ENCODE measurements at regions not wholly inside any gene's neighbourhood (a gene's known extent, or its start where the extent isn't known, plus 50 kb on each side); places are given as distances from the start of the nearest gene placed in this dataset.
"Not testable (repeated sequence)": the region's sequence is repeated elsewhere in the genome, so short reads cannot be mapped to it uniquely, and the experiment has no call there.

GRCh38 chr4:43089730-43090129 lies 197.2 kb downstream of the GRXCR1 start:
- intact Hi-C loops (cut with DNase I): no loop called here
- no peak for DNase-seq (ENCODE audit: low spot score)
- ATAC-seq: no peak

GRCh38 chr4:43103048-43103447 lies 210.5 kb downstream of the GRXCR1 start:
- intact Hi-C loops (cut with DNase I): no loop called here
- DNase-seq (ENCODE audit: low spot score) (no peak), ATAC-seq (no peak)

GRCh38 chr4:43112139-43112538 lies 219.6 kb downstream of the GRXCR1 start:
- DNase-seq (ENCODE audit: low spot score): no peak
- intact Hi-C loops (cut with DNase I): no loop called here
- no peak for ATAC-seq

- ATAC-seq (no peak), DNase-seq (ENCODE audit: low spot score) (no peak)
- intact Hi-C loops (cut with DNase I): no loop called here
Observed at GRCh38 chr4:43113196-43113595, 220.7 kb downstream of the GRXCR1 start.

GRCh38 chr4:43126595-43126994 lies 234.1 kb downstream of the GRXCR1 start:
- intact Hi-C loops (cut with DNase I): no loop called here
- DNase-seq (ENCODE audit: low spot score) (no peak), ATAC-seq (no peak)

GRCh38 chr4:43130228-43131021 lies 237.9 kb downstream of the GRXCR1 start:
- intact Hi-C loops (cut with DNase I): no loop called here

GRCh38 chr4:43132010-43132582 lies 239.6 kb downstream of the GRXCR1 start:
- DNase-seq (ENCODE audit: low spot score) (peak; percentile 77), ATAC-seq (no peak)
- intact Hi-C loops (cut with DNase I): no loop called here

More at GRCh38 chr4:43130228-43131021, 237.9 kb downstream of the GRXCR1 start:
- DNase-seq (ENCODE audit: low spot score): no peak
- ATAC-seq: no peak

GRCh38 chr4:43133566-43133965 lies 241.1 kb downstream of the GRXCR1 start:
- no peak for DNase-seq (ENCODE audit: low spot score)
- intact Hi-C loops (cut with DNase I): no loop called here
- ATAC-seq: no peak

- intact Hi-C loops (cut with DNase I): no loop called here
- ATAC-seq: no peak
- no peak for DNase-seq (ENCODE audit: low spot score)
Observed at GRCh38 chr4:43136752-43137151, 244.2 kb downstream of the GRXCR1 start.

- intact Hi-C loops (cut with DNase I): no loop called here
- DNase-seq (ENCODE audit: low spot score) (no peak), ATAC-seq (no peak)
Observed at GRCh38 chr4:43146198-43146597, 253.7 kb downstream of the GRXCR1 start.

- ATAC-seq (no peak), DNase-seq (ENCODE audit: low spot score) (no peak)
- intact Hi-C loops (cut with DNase I): no loop called here
Observed at GRCh38 chr4:43148481-43148880, 256.0 kb downstream of the GRXCR1 start.

- DNase-seq (ENCODE audit: low spot score) (no peak), ATAC-seq (no peak)
- intact Hi-C loops (cut with DNase I): no loop called here
Observed at GRCh38 chr4:43163101-43163792, 270.7 kb downstream of the GRXCR1 start.

- intact Hi-C loops (cut with DNase I): no loop called here
- DNase-seq (ENCODE audit: low spot score) (no peak), ATAC-seq (no peak)
Observed at GRCh38 chr4:43189741-43190140, 297.2 kb downstream of the GRXCR1 start.

GRCh38 chr4:43212576-43212975 lies 320.1 kb downstream of the GRXCR1 start:
- DNase-seq (ENCODE audit: low spot score); ATAC-seq; intact Hi-C loops (cut with DNase I): not testable (repeated sequence)

- no peak for ATAC-seq
- DNase-seq (ENCODE audit: low spot score): no peak
- intact Hi-C loops (cut with DNase I): no loop called here
Observed at GRCh38 chr4:43223820-43224219, 331.3 kb downstream of the GRXCR1 start.

GRCh38 chr4:43224559-43224958 lies 332.0 kb downstream of the GRXCR1 start:
- intact Hi-C loops (cut with DNase I): no loop called here
- ATAC-seq (no peak), DNase-seq (ENCODE audit: low spot score) (no peak)

GRCh38 chr4:43233321-43233720 lies 340.8 kb downstream of the GRXCR1 start:
- DNase-seq (ENCODE audit: low spot score) (no peak), ATAC-seq (no peak)
- intact Hi-C loops (cut with DNase I): no loop called here

- DNase-seq (ENCODE audit: low spot score) (no peak), ATAC-seq (no peak)
- intact Hi-C loops (cut with DNase I): no loop called here
Observed at GRCh38 chr4:43234626-43235415, 342.3 kb downstream of the GRXCR1 start.

- ATAC-seq (no peak), DNase-seq (ENCODE audit: low spot score) (no peak)
- intact Hi-C loops (cut with DNase I): no loop called here
Observed at GRCh38 chr4:43238008-43238407, 345.5 kb downstream of the GRXCR1 start.
